ENCODE measurements at regions not wholly inside any gene's neighbourhood (a gene's known extent, or its start where the extent isn't known, plus 50 kb on each side); places are given as distances from the start of the nearest gene placed in this dataset.
"Not testable (repeated sequence)": the region's sequence is repeated elsewhere in the genome, so short reads cannot be mapped to it uniquely, and the experiment has no call there.

DNA sequence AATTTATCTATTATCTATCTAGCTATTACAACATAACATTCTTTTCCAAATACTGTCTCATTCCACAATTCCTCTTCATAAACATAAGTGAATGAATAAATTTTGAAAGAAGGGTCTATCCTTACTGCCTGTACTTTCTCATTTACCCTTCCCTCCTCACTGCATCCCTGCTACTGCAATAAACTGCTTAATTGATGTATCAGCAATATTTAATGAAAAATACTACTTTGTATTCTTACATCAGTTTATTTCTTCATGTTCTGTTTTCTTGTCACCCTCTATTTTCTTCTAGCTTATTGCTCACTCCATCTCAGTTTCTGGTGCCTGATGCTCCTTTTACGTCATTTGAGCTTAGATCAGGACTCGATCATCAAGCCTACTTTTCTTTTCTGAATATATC is 695.7 kb upstream of the ATXN7L3B start:
- Mint-ChIP-seq H3K27ac (no peak overlapping the region), H3K27me3 (no peaks in the 10 kb centered on the region), H3K4me1 (ENCODE audit: low read depth) (no peaks in the 10 kb centered on the region)

DNA sequence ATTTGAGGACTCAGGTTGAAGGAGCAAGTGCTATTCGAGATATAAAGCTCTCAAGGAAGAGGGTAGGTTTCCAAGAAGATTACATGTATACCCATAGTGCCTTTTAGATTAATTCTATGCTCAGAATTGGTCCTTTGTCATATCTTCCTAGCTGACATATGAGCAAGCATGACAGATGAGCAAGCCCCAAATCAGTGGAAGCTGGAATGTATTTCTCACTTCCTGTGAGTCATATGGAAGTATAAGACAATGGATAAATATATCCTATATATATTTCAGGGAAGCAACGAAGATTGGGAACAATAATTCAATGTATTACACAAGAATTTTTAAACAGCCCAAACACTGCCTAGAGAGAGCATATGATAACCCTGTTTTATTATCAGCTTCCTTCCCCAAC is 674.1 kb upstream of the ATXN7L3B start:
- DNase-seq (ENCODE audit: low spot score, unreplicated experiment) = no peak
- TF ChIP-seq, protein P1, sequence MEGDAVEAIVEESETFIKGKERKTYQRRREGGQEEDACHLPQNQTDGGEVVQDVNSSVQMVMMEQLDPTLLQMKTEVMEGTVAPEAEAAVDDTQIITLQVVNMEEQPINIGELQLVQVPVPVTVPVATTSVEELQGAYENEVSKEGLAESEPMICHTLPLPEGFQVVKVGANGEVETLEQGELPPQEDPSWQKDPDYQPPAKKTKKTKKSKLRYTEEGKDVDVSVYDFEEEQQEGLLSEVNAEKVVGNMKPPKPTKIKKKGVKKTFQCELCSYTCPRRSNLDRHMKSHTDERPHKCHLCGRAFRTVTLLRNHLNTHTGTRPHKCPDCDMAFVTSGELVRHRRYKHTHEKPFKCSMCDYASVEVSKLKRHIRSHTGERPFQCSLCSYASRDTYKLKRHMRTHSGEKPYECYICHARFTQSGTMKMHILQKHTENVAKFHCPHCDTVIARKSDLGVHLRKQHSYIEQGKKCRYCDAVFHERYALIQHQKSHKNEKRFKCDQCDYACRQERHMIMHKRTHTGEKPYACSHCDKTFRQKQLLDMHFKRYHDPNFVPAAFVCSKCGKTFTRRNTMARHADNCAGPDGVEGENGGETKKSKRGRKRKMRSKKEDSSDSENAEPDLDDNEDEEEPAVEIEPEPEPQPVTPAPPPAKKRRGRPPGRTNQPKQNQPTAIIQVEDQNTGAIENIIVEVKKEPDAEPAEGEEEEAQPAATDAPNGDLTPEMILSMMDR (IDR thresholded peaks at IDR 0.05; ENCODE audit: unreplicated experiment) = no peak
- Mint-ChIP-seq H3K9me3 (ENCODE audit: low read depth) (no peaks in the 10 kb centered on the region), H3K4me1 (ENCODE audit: low read depth) (no peaks in the 10 kb centered on the region), H3K4me3 (ENCODE audit: low read depth) (no peak overlapping the region), H3K36me3 (ENCODE audit: insufficient read depth) (no peaks in the 10 kb centered on the region), H3K27ac (no peak overlapping the region), H3K27me3 (no peaks in the 10 kb centered on the region)

More for the DNA sequence above, 695.7 kb upstream of the ATXN7L3B start:
- Mint-ChIP-seq H3K9me3 (ENCODE audit: low read depth) (no peaks in the 10 kb centered on the region), H3K4me3 (ENCODE audit: low read depth) (no peak overlapping the region), H3K36me3 (ENCODE audit: insufficient read depth) (no peaks in the 10 kb centered on the region)
- TF ChIP-seq, protein P1 (IDR thresholded peaks at IDR 0.05; ENCODE audit: unreplicated experiment) = no peak
- no peak for DNase-seq (ENCODE audit: low spot score, unreplicated experiment)

DNA sequence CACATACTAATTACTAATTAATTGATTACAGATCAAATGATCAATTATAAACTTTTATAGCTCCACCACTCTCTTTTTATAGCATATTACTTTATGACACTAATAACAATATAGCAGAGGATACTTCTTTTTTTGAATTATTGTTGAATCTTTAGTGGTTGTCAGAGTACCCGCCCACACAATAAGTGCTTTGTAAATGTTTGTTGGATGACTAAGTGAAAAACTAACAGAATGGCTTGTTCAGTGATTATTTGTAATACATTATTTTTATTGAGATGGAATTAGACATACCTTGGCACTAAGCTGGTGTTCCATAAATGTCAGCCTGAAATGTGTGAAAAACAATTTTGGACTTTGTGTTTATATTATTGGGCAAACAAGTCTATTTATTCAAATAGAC is 670.5 kb upstream of the ATXN7L3B start:
- no peaks in the 10 kb centered on the region for H3K9me3 Mint-ChIP-seq (ENCODE audit: low read depth)
- H3K36me3 Mint-ChIP-seq (ENCODE audit: insufficient read depth) = no peaks in the 10 kb centered on the region
- TF ChIP-seq, protein P1 (IDR thresholded peaks at IDR 0.05; ENCODE audit: unreplicated experiment) = no peak
- no peak overlapping the region for H3K27ac Mint-ChIP-seq
- no peaks in the 10 kb centered on the region for H3K27me3 Mint-ChIP-seq
- no peak overlapping the region for H3K4me3 Mint-ChIP-seq (ENCODE audit: low read depth)
- no peak for DNase-seq (ENCODE audit: low spot score, unreplicated experiment)
- H3K4me1 Mint-ChIP-seq (ENCODE audit: low read depth) = peaks cover 1% of the 10 kb centered on the region

DNA sequence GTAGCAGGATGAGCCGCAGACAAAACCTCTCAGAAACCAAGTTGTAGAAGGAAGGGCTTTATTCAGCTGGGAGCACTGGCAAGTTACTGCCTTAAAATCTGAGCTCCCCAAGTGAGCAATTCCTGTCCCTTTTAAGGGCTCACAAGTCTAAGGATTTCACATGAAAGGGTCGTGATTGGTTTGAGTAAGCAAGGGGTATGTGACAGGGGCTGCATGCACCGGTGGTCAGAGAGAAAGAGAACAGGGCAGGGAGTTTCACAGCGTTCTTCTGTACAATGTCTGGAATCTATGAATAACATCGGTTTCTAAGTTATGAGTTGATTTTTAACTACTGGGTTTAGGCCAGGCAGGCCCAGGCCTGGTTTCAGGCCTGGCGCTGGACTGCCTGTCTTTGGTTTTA is 660.3 kb upstream of the ATXN7L3B start:
- H3K4me1 Mint-ChIP-seq (ENCODE audit: low read depth); H3K36me3 Mint-ChIP-seq (ENCODE audit: insufficient read depth): not testable (repeated sequence)

DNA sequence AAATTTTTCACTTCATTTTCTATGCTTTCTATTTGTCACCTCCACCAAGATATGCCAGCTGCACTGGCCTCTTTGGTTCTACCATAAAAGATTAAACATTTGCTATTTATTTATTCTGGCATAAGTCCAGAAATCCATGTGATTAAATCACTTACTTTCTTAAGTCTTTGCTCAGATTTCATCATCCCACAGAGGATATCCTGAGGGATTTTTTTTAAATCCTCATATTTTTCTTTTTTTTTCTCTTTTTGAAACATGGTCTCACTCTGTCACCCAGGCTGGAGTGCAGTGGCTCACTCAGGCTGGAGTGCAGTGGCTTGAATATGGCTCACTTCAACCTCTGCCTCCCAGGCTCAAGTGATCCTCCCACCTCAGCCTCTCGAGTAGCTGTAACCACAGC is 645.4 kb upstream of the ATXN7L3B start:
- Mint-ChIP-seq H3K36me3 (ENCODE audit: insufficient read depth) (no peaks in the 10 kb centered on the region), H3K4me3 (ENCODE audit: low read depth) (no peak overlapping the region), H3K27ac (no peak overlapping the region)

More for the DNA sequence above, 660.3 kb upstream of the ATXN7L3B start:
- not testable (repeated sequence) for H3K4me3 Mint-ChIP-seq (ENCODE audit: low read depth); H3K27ac Mint-ChIP-seq; H3K27me3 Mint-ChIP-seq; DNase-seq (ENCODE audit: low spot score, unreplicated experiment); H3K9me3 Mint-ChIP-seq (ENCODE audit: low read depth)

DNA sequence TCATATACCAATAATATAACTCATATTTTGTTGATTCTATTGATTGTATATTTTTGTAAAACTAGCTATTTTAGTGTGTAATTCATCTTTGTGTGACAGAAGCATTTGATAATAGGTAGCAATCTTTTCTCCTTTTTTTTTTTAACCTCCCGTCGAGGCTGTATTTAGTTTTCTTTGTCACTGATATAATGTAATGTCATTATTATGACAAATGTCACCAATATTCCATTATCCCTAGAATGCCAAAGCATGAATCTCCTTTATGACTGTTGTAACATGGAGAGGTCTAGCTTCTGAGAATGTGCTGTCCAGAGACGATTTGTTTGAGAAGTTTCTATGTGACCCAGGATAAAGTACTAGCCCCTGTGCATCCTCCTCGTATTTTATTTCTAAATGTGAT is 639.0 kb upstream of the ATXN7L3B start:
- H3K27ac Mint-ChIP-seq = no peak overlapping the region
- TF ChIP-seq, protein P1 (IDR thresholded peaks at IDR 0.05; ENCODE audit: unreplicated experiment) = no peak
- no peaks in the 10 kb centered on the region for H3K27me3 Mint-ChIP-seq
- no peaks in the 10 kb centered on the region for H3K36me3 Mint-ChIP-seq (ENCODE audit: insufficient read depth)
- no peak for DNase-seq (ENCODE audit: low spot score, unreplicated experiment)
- no peaks in the 10 kb centered on the region for H3K9me3 Mint-ChIP-seq (ENCODE audit: low read depth)
- H3K4me1 Mint-ChIP-seq (ENCODE audit: low read depth) = peaks cover 2% of the 10 kb centered on the region
- H3K4me3 Mint-ChIP-seq (ENCODE audit: low read depth) = no peak overlapping the region

More for the DNA sequence above, 645.4 kb upstream of the ATXN7L3B start:
- peaks cover 2% of the 10 kb centered on the region for H3K4me1 Mint-ChIP-seq (ENCODE audit: low read depth)
- TF ChIP-seq, protein P1 (IDR thresholded peaks at IDR 0.05; ENCODE audit: unreplicated experiment) = no peak
- H3K9me3 Mint-ChIP-seq (ENCODE audit: low read depth) = no peaks in the 10 kb centered on the region
- DNase-seq (ENCODE audit: low spot score, unreplicated experiment) = no peak
- no peaks in the 10 kb centered on the region for H3K27me3 Mint-ChIP-seq

All from progenitor cell of endocrine pancreas (in vitro differentiated cells).